Activated CD8-positive, alpha-beta memory T cell treated with anti-CD3 and anti-CD28 coated beads, Interleukin-2, amount 10 ng/mL, durations not matched to agents 7 days and 5 days (primary cell): ENCODE measurements at regions not wholly inside any gene's neighbourhood (a gene's known extent, or its start where the extent isn't known, plus 50 kb on each side); places are given as distances from the start of the nearest gene placed in this dataset.

Source experiments
- ATAC-seq: fragments of 150-1000 bp; cut with Tn5 transposase; one replicate; pipeline ENCODE4 v1.10.0; 2021; ENCODE audit warnings: moderate library complexity
- CTCF ChIA-PET: fragments of 350-600 bp; sonication (Branson Sonifier 250); formaldehyde crosslinking; loops from one replicate; lab custom pipeline; 2021; ENCODE audit warnings: antibody characterized with exemption; lab: Charles Lee
- DNase-seq: peaks from one replicate; pipeline ENCODE4 v3.0.0-alpha.2; 2020
- H3K27ac Mint-ChIP-seq: one replicate; pipeline ENCODE4 v1.8.0; 2021; ENCODE audit warnings: mild to moderate bottlenecking, mixed read lengths
- H3K27me3 Mint-ChIP-seq: one replicate; pipeline ENCODE4 v1.8.0; 2021; ENCODE audit warnings: mixed read lengths
- H3K36me3 Mint-ChIP-seq: one replicate; pipeline ENCODE4 v1.8.0; 2021; ENCODE audit warnings: mild to moderate bottlenecking, mixed read lengths
- H3K4me1 Mint-ChIP-seq: one replicate; pipeline ENCODE4 v1.8.0; 2021; ENCODE audit warnings: mixed read lengths
- H3K4me3 Mint-ChIP-seq: one replicate; pipeline ENCODE4 v1.8.0; 2021; ENCODE audit warnings: mild to moderate bottlenecking, moderate library complexity, mixed read lengths
- H3K9me3 Mint-ChIP-seq: one replicate; pipeline ENCODE4 v1.8.0; 2022; ENCODE audit warnings: low read depth, mixed read lengths

DNA sequence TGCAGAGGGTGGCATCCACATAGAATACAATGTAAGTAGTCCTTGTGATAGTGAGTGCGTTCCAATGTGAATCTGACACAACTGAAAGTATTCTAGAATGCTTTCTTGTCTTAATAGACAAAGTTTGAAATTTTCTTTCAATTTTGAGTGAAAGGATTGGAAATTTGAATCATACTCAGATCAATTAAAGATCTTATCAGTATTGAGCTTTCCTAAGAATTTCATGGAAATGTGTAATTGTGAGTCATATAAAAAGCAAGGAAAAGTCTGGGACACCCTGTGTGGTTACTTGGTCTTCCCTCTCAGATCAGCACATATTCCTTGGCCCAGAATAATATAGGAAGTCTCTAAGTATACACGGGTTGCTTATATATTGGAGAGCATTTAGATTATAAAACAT lies 99.1 kb downstream of the MBL2 start:
- Mint-ChIP-seq H3K27ac (no peak overlapping the region), H3K4me3 (no peak overlapping the region), H3K9me3 (peaks cover 4% of the 10 kb centered on the region), H3K36me3 (no peaks in the 10 kb centered on the region), H3K27me3 (no peaks in the 10 kb centered on the region), H3K4me1 (no peaks in the 10 kb centered on the region)
- CTCF ChIA-PET = no interaction called here
- ATAC-seq = no peak
- no peak for DNase-seq

DNA sequence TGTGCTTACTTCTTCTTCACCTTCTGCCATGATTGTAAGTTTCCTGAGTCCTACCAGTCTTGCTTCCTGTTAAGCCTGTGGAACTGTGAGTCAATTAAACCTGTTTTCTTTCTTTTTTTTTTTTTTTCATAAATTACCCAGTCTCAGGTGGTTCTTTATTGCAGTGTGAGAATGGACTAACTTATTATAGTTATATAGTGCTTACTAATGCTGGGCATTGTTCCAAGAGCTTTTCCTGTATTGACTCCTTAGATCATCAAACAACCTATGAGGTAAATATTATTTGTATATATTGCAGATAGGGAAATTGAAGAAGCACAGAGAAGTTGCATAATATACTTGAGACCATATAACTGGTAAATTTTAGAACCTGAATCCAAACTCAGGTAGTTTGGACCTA lies 98.1 kb downstream of the MBL2 start:
- CTCF ChIA-PET = no interaction called here
- DNase-seq = no peak
- Mint-ChIP-seq H3K36me3 (no peaks in the 10 kb centered on the region), H3K9me3 (peaks cover 4% of the 10 kb centered on the region), H3K27ac (no peak overlapping the region), H3K27me3 (no peaks in the 10 kb centered on the region), H3K4me1 (no peaks in the 10 kb centered on the region), H3K4me3 (no peak overlapping the region)
- no peak for ATAC-seq

DNA sequence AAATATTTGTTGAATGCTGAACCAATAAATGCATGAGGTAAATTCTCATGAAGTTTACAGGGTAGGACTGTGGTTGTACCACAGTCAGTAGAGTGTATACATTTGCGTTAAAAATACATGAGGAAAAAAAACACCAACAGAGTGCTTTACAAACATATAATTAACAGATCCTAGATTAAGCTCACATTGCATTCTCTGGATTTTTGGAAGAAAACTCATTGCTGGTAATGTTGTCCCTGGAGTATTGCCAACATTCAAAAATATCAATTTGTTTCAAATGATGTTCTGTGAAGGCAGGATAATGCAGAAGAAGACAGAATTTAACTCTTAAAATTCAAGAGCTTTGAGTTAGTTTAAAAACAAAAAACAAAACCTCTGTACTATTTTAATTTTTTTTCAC lies 95.5 kb downstream of the MBL2 start:
- DNase-seq = no peak
- Mint-ChIP-seq H3K27ac (no peak overlapping the region), H3K27me3 (no peaks in the 10 kb centered on the region), H3K36me3 (no peaks in the 10 kb centered on the region), H3K4me3 (no peak overlapping the region), H3K4me1 (no peaks in the 10 kb centered on the region), H3K9me3 (peaks cover 4% of the 10 kb centered on the region)
- ATAC-seq = no peak
- CTCF ChIA-PET = no interaction called here

DNA sequence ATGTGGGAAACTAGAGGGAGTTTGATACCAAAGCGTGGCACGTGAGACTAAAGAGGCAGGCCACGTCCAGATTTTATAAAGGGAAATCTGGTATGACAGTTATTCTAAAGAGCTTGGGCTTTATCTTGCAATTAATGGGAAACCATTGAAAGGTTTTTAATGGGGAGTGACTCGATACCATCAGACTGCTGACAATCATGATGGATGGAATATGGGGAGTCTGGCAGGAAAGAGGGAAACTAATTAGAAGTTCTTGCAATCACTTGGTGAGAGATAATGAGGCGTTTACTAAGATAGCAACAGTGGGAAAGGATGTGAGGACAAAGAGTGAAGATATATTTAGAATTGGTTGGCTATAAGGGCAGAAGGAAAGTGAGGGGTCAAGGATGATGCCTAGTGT lies 94.0 kb downstream of the MBL2 start:
- Mint-ChIP-seq H3K27ac (no peak overlapping the region), H3K4me3 (no peak overlapping the region), H3K9me3 (peaks cover 4% of the 10 kb centered on the region), H3K36me3 (no peaks in the 10 kb centered on the region), H3K4me1 (no peaks in the 10 kb centered on the region), H3K27me3 (no peaks in the 10 kb centered on the region)
- CTCF ChIA-PET = no interaction called here
- DNase-seq (no peak), ATAC-seq (no peak)

DNA sequence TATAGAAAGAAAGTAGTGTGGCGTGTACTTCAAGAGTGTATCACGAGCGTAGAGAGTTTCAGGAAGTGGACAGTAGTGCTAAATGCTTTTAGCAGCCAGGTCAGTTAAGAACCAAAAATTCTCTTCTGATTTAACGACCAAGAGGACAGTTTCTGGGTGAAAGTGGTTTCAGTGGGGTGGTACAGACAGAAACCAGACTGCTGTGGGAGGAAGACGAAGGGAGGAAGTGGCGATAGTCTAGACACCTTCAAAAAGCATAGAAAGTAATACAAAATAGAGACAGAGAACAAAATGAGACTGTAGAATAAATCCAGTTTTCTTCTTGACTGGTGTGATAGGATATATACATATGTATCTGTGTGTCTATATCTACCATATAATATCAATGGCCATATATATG lies 93.5 kb downstream of the MBL2 start:
- Mint-ChIP-seq H3K9me3 (peaks cover 4% of the 10 kb centered on the region), H3K36me3 (no peaks in the 10 kb centered on the region), H3K4me1 (no peaks in the 10 kb centered on the region), H3K27ac (no peak overlapping the region), H3K27me3 (no peaks in the 10 kb centered on the region), H3K4me3 (no peak overlapping the region)
- DNase-seq (no peak), ATAC-seq (no peak)
- CTCF ChIA-PET = no interaction called here

DNA sequence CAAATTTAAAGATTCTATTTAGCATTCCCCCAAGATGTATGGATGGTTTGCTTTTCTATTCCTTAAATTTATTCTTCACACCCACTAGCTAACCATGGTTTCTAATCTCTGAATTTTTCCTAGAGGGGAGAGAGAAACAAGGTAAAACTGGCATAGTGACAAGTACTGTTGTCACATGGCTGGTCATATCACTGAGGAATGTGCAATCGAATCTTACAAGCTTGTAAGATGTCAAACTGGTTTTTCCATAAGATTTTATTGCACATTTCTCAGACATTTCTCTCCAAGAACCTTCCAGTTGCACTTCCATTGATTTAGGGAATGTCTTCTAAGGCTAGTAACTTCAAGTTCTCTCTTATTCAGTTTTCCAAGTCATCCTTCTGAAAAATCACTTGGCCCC lies 89.8 kb downstream of the MBL2 start:
- Mint-ChIP-seq H3K27ac (no peak overlapping the region), H3K9me3 (peaks cover 2% of the 10 kb centered on the region), H3K36me3 (no peaks in the 10 kb centered on the region), H3K4me1 (no peaks in the 10 kb centered on the region), H3K27me3 (no peaks in the 10 kb centered on the region), H3K4me3 (no peak overlapping the region)
- CTCF ChIA-PET = no interaction called here
- no peak for DNase-seq
- no peak for ATAC-seq

DNA sequence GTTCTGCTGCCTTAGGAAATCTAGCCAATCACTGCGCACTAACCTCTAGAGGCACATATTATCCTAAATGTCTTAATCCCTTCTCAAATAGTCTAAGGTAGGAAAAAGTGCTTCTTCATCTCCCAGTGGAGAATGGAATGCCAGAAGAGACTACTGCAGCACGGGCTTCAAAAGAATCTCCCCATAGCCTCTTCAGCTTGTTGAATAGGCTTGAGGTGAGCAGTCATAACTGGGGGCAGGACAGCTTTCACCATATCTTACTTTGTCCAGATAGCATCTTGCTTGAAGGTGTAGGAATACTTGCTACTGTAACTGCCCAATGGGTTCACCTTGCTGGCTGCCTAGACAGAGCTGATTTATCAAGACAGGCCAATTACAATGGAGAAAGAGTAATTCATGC lies 88.8 kb downstream of the MBL2 start:
- CTCF ChIA-PET = no interaction called here

DNA sequence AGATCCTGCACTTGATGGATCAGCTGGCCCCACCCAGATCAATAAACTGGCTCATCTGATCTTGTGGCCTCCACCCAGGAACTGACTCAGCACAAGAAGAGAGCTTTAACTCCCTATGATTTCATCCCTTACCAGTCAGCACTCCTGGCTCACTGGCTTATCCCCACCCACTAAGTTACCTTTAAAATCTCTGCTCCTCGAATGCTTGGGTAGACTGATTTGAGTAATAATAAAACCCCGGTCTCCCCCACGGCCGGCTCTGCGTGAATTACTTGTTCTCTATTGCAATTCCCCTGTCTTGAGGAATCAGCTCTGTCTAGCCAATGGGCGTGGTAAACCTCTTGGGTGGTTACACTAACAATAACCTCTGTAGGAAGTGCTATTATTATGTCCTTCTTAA lies 83.7 kb downstream of the MBL2 start:
- Mint-ChIP-seq H3K4me3 (no peak overlapping the region), H3K27ac (no peak overlapping the region)
- no peak for DNase-seq

More for the DNA sequence above, 88.8 kb downstream of the MBL2 start:
- H3K36me3 Mint-ChIP-seq = no peaks in the 10 kb centered on the region
- H3K27me3 Mint-ChIP-seq = no peaks in the 10 kb centered on the region
- no peaks in the 10 kb centered on the region for H3K4me1 Mint-ChIP-seq
- ATAC-seq (no peak), DNase-seq (no peak)
- H3K27ac Mint-ChIP-seq = no peak overlapping the region
- H3K9me3 Mint-ChIP-seq = peaks cover 2% of the 10 kb centered on the region
- H3K4me3 Mint-ChIP-seq = no peak overlapping the region

DNA sequence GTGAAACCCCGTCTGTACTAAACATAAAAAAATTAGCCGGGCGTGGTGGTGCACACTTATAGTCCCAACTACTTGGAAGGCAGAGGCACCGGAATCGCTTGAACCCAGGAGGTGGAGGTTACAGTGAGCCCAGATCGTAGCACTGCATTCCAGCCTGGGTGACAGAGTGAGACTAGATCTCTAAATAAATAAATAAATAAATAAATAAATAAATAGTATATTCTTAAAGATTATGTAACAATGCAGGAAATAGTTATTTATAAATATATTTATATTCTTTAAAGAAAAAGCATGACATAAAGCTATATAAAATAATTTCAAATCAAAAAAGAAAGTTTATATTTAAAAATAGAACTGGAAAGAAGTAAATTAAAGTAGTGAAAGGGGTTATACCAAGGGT lies 76.4 kb downstream of the MBL2 start:
- Mint-ChIP-seq H3K9me3 (peaks cover 15% of the 10 kb centered on the region), H3K27me3 (no peaks in the 10 kb centered on the region), H3K4me3 (no peak overlapping the region), H3K36me3 (no peaks in the 10 kb centered on the region), H3K27ac (no peak overlapping the region), H3K4me1 (no peaks in the 10 kb centered on the region)
- ATAC-seq (no peak), DNase-seq (no peak)
- CTCF ChIA-PET = no interaction called here

More for the DNA sequence above, 83.7 kb downstream of the MBL2 start:
- no peak for ATAC-seq
- Mint-ChIP-seq H3K27me3 (no peaks in the 10 kb centered on the region), H3K9me3 (peaks cover 10% of the 10 kb centered on the region), H3K36me3 (no peaks in the 10 kb centered on the region), H3K4me1 (no peaks in the 10 kb centered on the region)
- CTCF ChIA-PET = no interaction called here

DNA sequence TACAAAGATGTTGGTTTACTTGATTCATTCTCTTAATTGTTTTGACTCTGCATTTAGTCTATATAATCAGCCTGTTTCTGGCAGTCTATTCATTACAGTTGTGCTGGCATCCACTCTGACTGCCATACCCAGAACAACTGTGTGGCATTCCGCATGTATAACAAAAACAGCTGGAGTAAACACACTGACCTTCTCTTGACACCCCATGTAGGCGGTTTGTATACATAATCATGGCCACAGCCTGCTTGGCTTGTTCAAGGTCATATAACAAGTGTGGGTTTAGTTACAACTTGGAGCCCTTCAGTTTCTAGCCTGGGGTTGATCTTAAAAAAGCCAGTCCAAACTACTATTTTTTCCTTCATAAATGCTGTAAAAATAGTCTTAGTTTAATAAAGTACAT lies 70.9 kb downstream of the MBL2 start:
- DNase-seq (no peak), ATAC-seq (no peak)
- no peaks in the 10 kb centered on the region for H3K36me3 Mint-ChIP-seq
- H3K9me3 Mint-ChIP-seq = peaks cover 3% of the 10 kb centered on the region
- CTCF ChIA-PET = no interaction called here
- H3K4me3 Mint-ChIP-seq = no peak overlapping the region
- H3K27me3 Mint-ChIP-seq = no peaks in the 10 kb centered on the region
- no peaks in the 10 kb centered on the region for H3K4me1 Mint-ChIP-seq
- H3K27ac Mint-ChIP-seq = no peak overlapping the region

DNA sequence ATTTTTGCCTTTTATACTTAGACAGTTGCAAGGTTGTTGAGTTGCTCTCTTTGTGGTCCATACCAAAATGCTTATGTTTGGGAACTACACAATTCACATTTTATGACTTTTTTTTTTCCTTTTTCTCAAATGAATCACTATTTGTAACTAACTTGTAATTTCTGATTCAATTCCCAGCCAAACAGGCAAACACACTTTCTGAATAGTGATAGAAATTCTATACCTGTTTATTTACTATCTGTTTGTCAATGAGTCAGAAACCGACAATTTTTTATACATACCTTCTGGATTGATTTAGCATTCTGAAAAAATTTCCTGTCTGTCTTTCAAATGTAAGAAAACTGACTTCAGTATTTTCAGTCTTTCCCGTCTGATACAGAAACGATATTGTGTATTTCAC lies 69.1 kb downstream of the MBL2 start:
- H3K4me3 Mint-ChIP-seq = no peak overlapping the region
- no peaks in the 10 kb centered on the region for H3K36me3 Mint-ChIP-seq
- DNase-seq (no peak), ATAC-seq (no peak)
- no peak overlapping the region for H3K27ac Mint-ChIP-seq
- CTCF ChIA-PET = no interaction called here
- no peaks in the 10 kb centered on the region for H3K4me1 Mint-ChIP-seq
- no peaks in the 10 kb centered on the region for H3K27me3 Mint-ChIP-seq
- peaks cover 1% of the 10 kb centered on the region for H3K9me3 Mint-ChIP-seq

DNA sequence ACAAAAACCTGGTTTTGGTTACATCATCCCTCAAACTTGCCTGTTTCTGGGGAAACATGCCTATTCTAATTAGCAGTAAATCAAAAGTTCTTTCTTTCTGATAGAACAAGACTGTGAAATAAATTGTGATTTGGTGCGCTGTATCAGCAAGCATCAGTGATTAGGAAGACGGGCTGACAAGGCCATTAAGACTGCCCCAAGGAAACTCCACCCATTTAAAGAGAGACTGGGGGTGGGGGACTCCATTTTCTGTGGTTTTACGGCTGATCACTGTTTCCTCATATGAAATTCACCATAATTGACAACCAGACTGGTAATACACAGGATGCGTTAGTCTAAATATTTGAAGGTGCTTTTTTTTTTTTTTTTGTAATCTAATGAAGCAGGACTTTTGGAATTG lies 68.7 kb downstream of the MBL2 start:
- CTCF ChIA-PET = no interaction called here
- ATAC-seq = no peak
- H3K9me3 Mint-ChIP-seq = peaks cover 1% of the 10 kb centered on the region
- no peaks in the 10 kb centered on the region for H3K36me3 Mint-ChIP-seq
- H3K27ac Mint-ChIP-seq = no peak overlapping the region
- DNase-seq = no peak
- H3K4me1 Mint-ChIP-seq = no peaks in the 10 kb centered on the region
- H3K27me3 Mint-ChIP-seq = no peaks in the 10 kb centered on the region
- H3K4me3 Mint-ChIP-seq = no peak overlapping the region

DNA sequence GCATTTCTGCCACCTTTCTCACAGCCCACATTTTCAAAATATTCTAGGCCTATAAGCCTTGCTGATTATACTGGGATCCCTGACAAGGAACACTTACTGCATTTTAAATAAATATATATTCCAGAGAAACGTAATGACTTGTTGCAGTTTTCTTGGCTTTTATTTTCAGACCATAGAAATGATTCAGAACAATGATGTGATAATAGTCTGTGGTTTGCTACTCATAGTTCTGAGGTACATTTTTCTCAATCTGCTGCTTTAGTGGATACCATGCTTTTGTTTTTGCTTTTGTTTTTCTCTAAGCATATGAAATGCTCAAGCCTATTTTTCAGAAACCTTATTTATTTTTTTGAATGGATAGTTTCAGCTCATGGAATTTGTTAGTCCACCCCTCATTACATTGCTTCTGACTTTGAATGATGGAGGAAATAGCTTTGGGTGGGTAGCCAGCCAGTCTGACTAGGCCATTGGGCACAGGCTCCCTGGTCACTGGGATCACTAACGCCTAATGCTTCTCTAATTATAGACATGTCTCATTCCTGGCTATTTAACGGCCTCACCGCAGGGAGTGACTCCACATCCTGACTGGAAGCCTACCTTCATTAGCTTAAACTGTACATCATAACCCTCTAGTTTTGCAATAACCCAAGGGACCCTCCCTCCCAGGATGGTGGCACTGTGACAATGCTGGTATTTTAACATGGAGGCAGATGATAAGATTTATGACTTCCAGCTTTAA lies 66.1 kb downstream of the MBL2 start:
- no peaks in the 10 kb centered on the region for H3K36me3 Mint-ChIP-seq
- no peak overlapping the region for H3K4me3 Mint-ChIP-seq
- no peaks in the 10 kb centered on the region for H3K4me1 Mint-ChIP-seq
- H3K27me3 Mint-ChIP-seq = no peaks in the 10 kb centered on the region
- CTCF ChIA-PET = no interaction called here
- DNase-seq (no peak), ATAC-seq (no peak)
- no peak overlapping the region for H3K27ac Mint-ChIP-seq
- peaks cover 3% of the 10 kb centered on the region for H3K9me3 Mint-ChIP-seq
